ENCODE measurements at regions not wholly inside any gene's neighbourhood (a gene's known extent, or its start where the extent isn't known, plus 50 kb on each side); places are given as distances from the start of the nearest gene placed in this dataset.

- no peaks in the 10 kb centered on the region for H3K36me3 ChIP-seq (ENCODE audit: insufficient read depth, low read length)
- H3K27me3 ChIP-seq (ENCODE audit: insufficient read depth, low read length) = no peaks in the 10 kb centered on the region
- H3K4me3 ChIP-seq (ENCODE audit: low read length) = no peak overlapping the region
- H3K9me3 ChIP-seq (ENCODE audit: low read length) = peaks cover 9% of the 10 kb centered on the region
- H2AFZ ChIP-seq (ENCODE audit: low read depth, low read length) = no peak overlapping the region
- H3K4me1 ChIP-seq (ENCODE audit: insufficient read depth, low read length) = no peaks in the 10 kb centered on the region
Observed at GRCh38 chr16:72324578-72324977, 152.6 kb upstream of the PMFBP1 start.

- Histone ChIP-seq H3K4me1 (ENCODE audit: insufficient read depth, low read length) (peaks cover 13% of the 10 kb centered on the region), H3K27me3 (ENCODE audit: insufficient read depth, low read length) (no peaks in the 10 kb centered on the region), H3K9me3 (ENCODE audit: low read length) (peaks cover 10% of the 10 kb centered on the region), H3K4me3 (ENCODE audit: low read length) (no peak overlapping the region), H2AFZ (ENCODE audit: low read depth, low read length) (no peak overlapping the region), H3K36me3 (ENCODE audit: insufficient read depth, low read length) (no peaks in the 10 kb centered on the region)
Observed at GRCh38 chr16:72317446-72317845, 145.5 kb upstream of the PMFBP1 start.

GRCh38 chr16:72313903-72314302, 141.9 kb upstream of the PMFBP1 start:
- H3K36me3 ChIP-seq (ENCODE audit: insufficient read depth, low read length) = no peaks in the 10 kb centered on the region
- no peak overlapping the region for H2AFZ ChIP-seq (ENCODE audit: low read depth, low read length)
- no peaks in the 10 kb centered on the region for H3K27me3 ChIP-seq (ENCODE audit: insufficient read depth, low read length)
- H3K9me3 ChIP-seq (ENCODE audit: low read length) = peaks cover 7% of the 10 kb centered on the region
- peaks cover 17% of the 10 kb centered on the region for H3K4me1 ChIP-seq (ENCODE audit: insufficient read depth, low read length)
- H3K4me3 ChIP-seq (ENCODE audit: low read length) = no peak overlapping the region

DNA sequence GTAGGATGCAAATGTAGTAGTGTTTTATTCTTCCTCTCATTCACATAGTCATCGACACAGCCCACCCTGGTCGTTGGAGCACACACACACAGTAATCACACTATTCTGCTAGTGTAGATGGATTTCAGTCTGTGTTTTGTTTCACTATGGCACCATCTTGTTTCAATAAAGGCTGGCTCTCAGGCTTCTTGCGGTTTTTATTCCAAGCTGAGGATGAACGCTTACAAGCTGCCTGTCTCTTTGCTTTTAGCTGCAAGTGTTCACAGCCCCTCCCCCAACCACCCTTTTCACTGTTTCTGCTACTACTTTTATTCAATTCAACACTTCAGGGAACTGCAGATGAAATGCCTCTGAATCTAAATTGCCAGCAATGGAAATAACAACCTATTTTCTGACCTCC, 140.9 kb upstream of the PMFBP1 start:
- no peak overlapping the region for H3K4me3 ChIP-seq (ENCODE audit: low read length)
- H2AFZ ChIP-seq (ENCODE audit: low read depth, low read length) = peak overlapping the region; percentile 75
- H3K36me3 ChIP-seq (ENCODE audit: insufficient read depth, low read length) = no peaks in the 10 kb centered on the region
- H3K27me3 ChIP-seq (ENCODE audit: insufficient read depth, low read length) = no peaks in the 10 kb centered on the region
- H3K9me3 ChIP-seq (ENCODE audit: low read length) = peaks cover 7% of the 10 kb centered on the region
- peaks cover 15% of the 10 kb centered on the region for H3K4me1 ChIP-seq (ENCODE audit: insufficient read depth, low read length)

- Histone ChIP-seq H2AFZ (ENCODE audit: low read depth, low read length) (no peak overlapping the region), H3K36me3 (ENCODE audit: insufficient read depth, low read length) (no peaks in the 10 kb centered on the region), H3K27me3 (ENCODE audit: insufficient read depth, low read length) (no peaks in the 10 kb centered on the region), H3K4me1 (ENCODE audit: insufficient read depth, low read length) (peaks cover 12% of the 10 kb centered on the region), H3K4me3 (ENCODE audit: low read length) (no peak overlapping the region), H3K9me3 (ENCODE audit: low read length) (peaks cover 7% of the 10 kb centered on the region)
Observed at GRCh38 chr16:72311426-72311825, 139.5 kb upstream of the PMFBP1 start.

- Histone ChIP-seq H2AFZ (ENCODE audit: low read depth, low read length) (no peak overlapping the region), H3K36me3 (ENCODE audit: insufficient read depth, low read length) (no peaks in the 10 kb centered on the region), H3K4me1 (ENCODE audit: insufficient read depth, low read length) (peaks cover 12% of the 10 kb centered on the region), H3K9me3 (ENCODE audit: low read length) (peaks cover 7% of the 10 kb centered on the region), H3K27me3 (ENCODE audit: insufficient read depth, low read length) (no peaks in the 10 kb centered on the region), H3K4me3 (ENCODE audit: low read length) (no peak overlapping the region)
Observed at GRCh38 chr16:72309001-72309400, 137.0 kb upstream of the PMFBP1 start.

GRCh38 chr16:72308396-72308795, 136.4 kb upstream of the PMFBP1 start:
- Histone ChIP-seq H3K4me1 (ENCODE audit: insufficient read depth, low read length) (peaks cover 12% of the 10 kb centered on the region), H3K36me3 (ENCODE audit: insufficient read depth, low read length) (no peaks in the 10 kb centered on the region), H3K4me3 (ENCODE audit: low read length) (no peak overlapping the region), H3K9me3 (ENCODE audit: low read length) (peaks cover 7% of the 10 kb centered on the region), H2AFZ (ENCODE audit: low read depth, low read length) (no peak overlapping the region), H3K27me3 (ENCODE audit: insufficient read depth, low read length) (no peaks in the 10 kb centered on the region)

DNA sequence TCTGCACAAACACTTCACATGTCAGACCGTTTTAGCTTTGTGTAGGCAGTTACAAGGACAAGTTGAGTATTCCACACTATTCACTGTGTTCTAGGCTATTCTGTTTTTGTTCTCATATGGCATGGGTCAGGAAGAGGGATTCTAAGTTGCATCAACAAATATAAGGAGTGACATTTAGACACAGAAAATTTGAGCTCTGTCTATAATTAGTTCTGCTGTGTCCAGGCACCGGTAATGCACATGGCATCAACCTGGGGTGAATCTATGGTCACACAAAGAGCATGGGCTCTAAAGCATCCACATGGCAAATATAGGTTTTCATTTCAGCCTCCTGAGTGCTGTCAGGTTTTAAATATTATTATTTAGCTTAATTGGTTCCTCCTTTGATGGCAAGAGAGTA, 130.4 kb upstream of the PMFBP1 start:
- H3K9me3 ChIP-seq (ENCODE audit: low read length) = no peaks in the 10 kb centered on the region
- H3K4me3 ChIP-seq (ENCODE audit: low read length) = no peak overlapping the region

GRCh38 chr16:72301523-72302236, 129.7 kb upstream of the PMFBP1 start:
- no peak overlapping the region for H3K4me3 ChIP-seq (ENCODE audit: low read length)
- peaks cover 19% of the 10 kb centered on the region for H3K4me1 ChIP-seq (ENCODE audit: insufficient read depth, low read length)
- no peaks in the 10 kb centered on the region for H3K36me3 ChIP-seq (ENCODE audit: insufficient read depth, low read length)
- no peaks in the 10 kb centered on the region for H3K9me3 ChIP-seq (ENCODE audit: low read length)
- H3K27me3 ChIP-seq (ENCODE audit: insufficient read depth, low read length) = no peaks in the 10 kb centered on the region
- H2AFZ ChIP-seq (ENCODE audit: low read depth, low read length) = no peak overlapping the region

More for the DNA sequence above, 130.4 kb upstream of the PMFBP1 start:
- Histone ChIP-seq H2AFZ (ENCODE audit: low read depth, low read length) (no peak overlapping the region), H3K36me3 (ENCODE audit: insufficient read depth, low read length) (no peaks in the 10 kb centered on the region), H3K27me3 (ENCODE audit: insufficient read depth, low read length) (no peaks in the 10 kb centered on the region), H3K4me1 (ENCODE audit: insufficient read depth, low read length) (peaks cover 19% of the 10 kb centered on the region)

- Histone ChIP-seq H3K27me3 (ENCODE audit: insufficient read depth, low read length) (no peaks in the 10 kb centered on the region), H2AFZ (ENCODE audit: low read depth, low read length) (no peak overlapping the region), H3K36me3 (ENCODE audit: insufficient read depth, low read length) (no peaks in the 10 kb centered on the region), H3K4me3 (ENCODE audit: low read length) (no peak overlapping the region), H3K9me3 (ENCODE audit: low read length) (no peaks in the 10 kb centered on the region), H3K4me1 (ENCODE audit: insufficient read depth, low read length) (peaks cover 19% of the 10 kb centered on the region)
Observed at GRCh38 chr16:72300892-72301291, 128.9 kb upstream of the PMFBP1 start.

- Histone ChIP-seq H3K27me3 (ENCODE audit: insufficient read depth, low read length) (no peaks in the 10 kb centered on the region), H2AFZ (ENCODE audit: low read depth, low read length) (no peak overlapping the region), H3K9me3 (ENCODE audit: low read length) (no peaks in the 10 kb centered on the region), H3K36me3 (ENCODE audit: insufficient read depth, low read length) (no peaks in the 10 kb centered on the region), H3K4me3 (ENCODE audit: low read length) (no peak overlapping the region), H3K4me1 (ENCODE audit: insufficient read depth, low read length) (peaks cover 19% of the 10 kb centered on the region)
Observed at GRCh38 chr16:72299684-72300243, 127.8 kb upstream of the PMFBP1 start.

DNA sequence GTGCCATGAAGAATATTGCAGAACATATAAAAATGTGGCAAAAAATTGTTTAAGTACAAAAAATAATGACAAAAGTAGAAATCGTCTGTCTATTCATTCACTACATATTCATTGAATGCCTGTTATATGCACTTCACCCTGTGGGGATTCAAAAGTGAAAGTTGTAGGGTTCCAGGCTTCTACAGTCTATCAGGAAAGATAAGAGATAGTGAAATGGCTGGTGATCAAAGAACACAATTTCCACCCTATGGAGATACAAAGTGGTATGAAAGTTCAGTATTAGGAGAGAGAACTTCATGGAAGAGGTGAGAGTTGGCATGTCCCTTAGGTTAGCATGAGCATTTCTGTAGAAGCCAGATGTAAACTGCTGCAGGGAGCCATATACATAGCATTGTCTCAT, 127.0 kb upstream of the PMFBP1 start:
- peaks cover 19% of the 10 kb centered on the region for H3K4me1 ChIP-seq (ENCODE audit: insufficient read depth, low read length)

DNA sequence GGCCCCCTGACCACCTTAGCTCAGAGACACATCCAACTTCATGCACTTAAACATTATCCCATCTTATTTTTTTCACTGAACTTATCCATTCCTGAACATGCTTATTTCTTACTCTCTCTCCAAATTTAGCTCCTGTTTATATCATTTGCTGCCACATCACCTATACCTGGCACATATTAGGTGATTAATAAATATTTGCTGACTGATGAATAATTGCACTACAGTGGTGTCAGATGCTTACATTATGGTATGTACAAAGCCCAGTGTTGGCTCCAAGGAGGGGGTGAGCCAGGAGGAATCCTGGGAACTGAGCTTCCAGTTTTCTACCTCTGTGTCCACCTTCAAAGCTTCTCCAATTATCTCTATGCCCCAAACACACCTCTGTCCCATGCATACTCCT, 124.0 kb upstream of the PMFBP1 start:
- Histone ChIP-seq H2AFZ (ENCODE audit: low read depth, low read length) (no peak overlapping the region), H3K36me3 (ENCODE audit: insufficient read depth, low read length) (no peaks in the 10 kb centered on the region), H3K4me3 (ENCODE audit: low read length) (no peak overlapping the region), H3K4me1 (ENCODE audit: insufficient read depth, low read length) (peaks cover 2% of the 10 kb centered on the region), H3K9me3 (ENCODE audit: low read length) (no peaks in the 10 kb centered on the region), H3K27me3 (ENCODE audit: insufficient read depth, low read length) (no peaks in the 10 kb centered on the region)

More for the DNA sequence above, 127.0 kb upstream of the PMFBP1 start:
- no peak overlapping the region for H2AFZ ChIP-seq (ENCODE audit: low read depth, low read length)
- H3K4me3 ChIP-seq (ENCODE audit: low read length) = no peak overlapping the region
- no peaks in the 10 kb centered on the region for H3K9me3 ChIP-seq (ENCODE audit: low read length)
- no peaks in the 10 kb centered on the region for H3K27me3 ChIP-seq (ENCODE audit: insufficient read depth, low read length)
- no peaks in the 10 kb centered on the region for H3K36me3 ChIP-seq (ENCODE audit: insufficient read depth, low read length)

DNA sequence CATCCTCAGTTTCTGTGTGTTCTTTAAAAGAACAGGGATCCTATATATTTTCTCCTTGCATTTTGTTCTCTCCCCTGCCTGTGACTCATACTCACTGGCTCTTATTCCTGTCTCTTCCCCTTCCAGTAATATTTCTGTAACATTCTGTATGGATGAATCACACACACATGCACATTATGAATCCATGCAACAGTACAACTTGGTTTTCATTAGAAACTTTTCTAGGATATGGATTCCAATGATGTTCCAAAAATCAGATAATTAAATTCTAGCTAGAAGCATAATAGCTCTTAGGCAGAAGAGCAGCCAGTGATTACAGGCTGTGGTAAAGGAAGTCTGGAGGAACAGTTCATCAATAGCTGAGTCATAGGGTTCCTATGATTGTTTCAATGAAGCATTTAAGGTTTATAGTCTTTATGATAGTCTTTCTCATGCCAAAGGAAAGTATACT, 119.6 kb upstream of the PMFBP1 start:
- no peak overlapping the region for H3K4me3 ChIP-seq (ENCODE audit: low read length)
- H2AFZ ChIP-seq (ENCODE audit: low read depth, low read length) = no peak overlapping the region
- H3K36me3 ChIP-seq (ENCODE audit: insufficient read depth, low read length) = no peaks in the 10 kb centered on the region
- no peaks in the 10 kb centered on the region for H3K9me3 ChIP-seq (ENCODE audit: low read length)
- H3K4me1 ChIP-seq (ENCODE audit: insufficient read depth, low read length) = no peaks in the 10 kb centered on the region
- no peaks in the 10 kb centered on the region for H3K27me3 ChIP-seq (ENCODE audit: insufficient read depth, low read length)
